Omental fat pad (tissue), 3 donors: ENCODE measurements at regions not wholly inside any gene's neighbourhood (a gene's known extent, or its start where the extent isn't known, plus 50 kb on each side); places are given as distances from the start of the nearest gene placed in this dataset.

Source experiments
- ATAC-seq: fragments of 150-250 bp; one replicate; pipeline ENCODE4 v1.9.1; 2016; ENCODE audit warnings: mild to moderate bottlenecking, moderate library complexity; ENCODE audit not compliant: low FRiP score
- DNase-seq: peaks from one replicate; pipeline ENCODE4 v3.0.0-alpha.2; 2019; ENCODE audit warnings: low spot score
- TF ChIP-seq, protein P1 (sequence below), 3 donors: fragments of 450-650 bp; IDR thresholded peaks; one replicate each; pipeline ENCODE4 v1.5.1; 2016 to 2017; ENCODE audit warnings: antibody characterized with exemption in 3 of 3, mild to moderate bottlenecking in 3 of 3, moderate library complexity in 2 of 3

DNA sequence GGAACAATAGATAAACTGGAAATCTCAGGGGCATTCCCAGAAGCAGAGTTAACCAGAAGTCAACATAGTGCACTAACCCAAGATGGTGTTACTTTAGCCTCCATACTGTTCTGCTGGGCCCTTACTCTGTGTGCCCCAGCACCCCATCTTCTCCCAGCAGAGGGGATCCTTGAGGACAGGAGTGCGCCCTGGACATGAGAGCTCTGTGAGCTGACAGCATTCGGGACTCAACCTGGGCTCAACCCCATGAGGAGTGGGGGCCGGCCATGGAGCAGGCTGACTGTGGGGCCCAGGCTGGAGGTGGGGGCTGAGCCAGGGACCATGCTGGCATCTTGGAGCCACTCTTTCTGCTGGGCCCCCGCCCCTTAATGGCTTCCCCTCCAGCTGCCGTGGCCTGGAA lies 156.3 kb upstream of the HS6ST1 start:
- TF ChIP-seq, protein P1, sequence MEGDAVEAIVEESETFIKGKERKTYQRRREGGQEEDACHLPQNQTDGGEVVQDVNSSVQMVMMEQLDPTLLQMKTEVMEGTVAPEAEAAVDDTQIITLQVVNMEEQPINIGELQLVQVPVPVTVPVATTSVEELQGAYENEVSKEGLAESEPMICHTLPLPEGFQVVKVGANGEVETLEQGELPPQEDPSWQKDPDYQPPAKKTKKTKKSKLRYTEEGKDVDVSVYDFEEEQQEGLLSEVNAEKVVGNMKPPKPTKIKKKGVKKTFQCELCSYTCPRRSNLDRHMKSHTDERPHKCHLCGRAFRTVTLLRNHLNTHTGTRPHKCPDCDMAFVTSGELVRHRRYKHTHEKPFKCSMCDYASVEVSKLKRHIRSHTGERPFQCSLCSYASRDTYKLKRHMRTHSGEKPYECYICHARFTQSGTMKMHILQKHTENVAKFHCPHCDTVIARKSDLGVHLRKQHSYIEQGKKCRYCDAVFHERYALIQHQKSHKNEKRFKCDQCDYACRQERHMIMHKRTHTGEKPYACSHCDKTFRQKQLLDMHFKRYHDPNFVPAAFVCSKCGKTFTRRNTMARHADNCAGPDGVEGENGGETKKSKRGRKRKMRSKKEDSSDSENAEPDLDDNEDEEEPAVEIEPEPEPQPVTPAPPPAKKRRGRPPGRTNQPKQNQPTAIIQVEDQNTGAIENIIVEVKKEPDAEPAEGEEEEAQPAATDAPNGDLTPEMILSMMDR (IDR thresholded peaks at IDR 0.05), result no peak
- DNase-seq (no peak), ATAC-seq (no peak)

DNA sequence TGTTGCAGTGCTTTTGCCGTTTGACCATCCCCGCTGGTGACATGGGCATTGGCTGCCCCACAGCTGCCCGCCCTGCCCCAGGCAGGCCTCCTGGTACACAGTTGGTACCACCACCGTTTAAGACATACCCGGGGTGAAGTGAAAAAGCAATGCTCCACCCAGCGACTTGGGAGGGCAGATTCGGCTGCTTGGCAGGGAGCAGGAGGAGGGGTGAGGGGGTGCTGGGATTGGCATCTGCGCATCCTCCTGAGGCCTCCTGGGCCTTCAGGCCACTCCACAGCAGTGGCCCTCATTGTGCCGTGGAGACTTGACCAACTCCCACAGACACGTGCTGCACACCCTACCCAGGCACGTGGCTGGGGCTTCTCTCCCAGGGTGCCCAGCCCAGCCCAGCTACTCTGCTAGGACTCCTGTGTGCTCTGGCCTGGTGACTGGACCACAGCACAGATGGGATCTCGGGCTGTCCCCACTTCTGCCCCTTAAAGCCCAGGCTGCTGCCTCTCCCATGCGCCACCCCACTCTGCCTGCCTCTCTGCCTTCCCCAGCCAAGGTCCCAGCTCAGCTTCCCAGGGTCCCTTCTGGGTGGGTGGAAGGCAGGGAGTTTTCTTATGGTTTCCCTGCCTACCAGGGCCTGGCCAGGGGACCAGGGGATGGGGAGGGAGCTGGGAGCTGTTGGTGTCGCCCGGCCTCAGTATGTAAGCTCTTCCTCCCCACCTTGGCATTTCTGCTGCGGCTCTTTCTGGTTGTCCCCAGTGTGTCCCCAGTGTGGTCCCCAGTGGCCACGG lies 157.0 kb upstream of the HS6ST1 start:
- TF ChIP-seq, protein P1 (IDR thresholded peaks at IDR 0.05), result no peak
- ATAC-seq (no peak), DNase-seq (no peak)

- ATAC-seq (no peak), DNase-seq (no peak)
- TF ChIP-seq, protein P1 (IDR thresholded peaks at IDR 0.05), result no peak
These were observed 158.6 kb upstream of the HS6ST1 start for GRCh38 chr2:128477026-128477820.

- TF ChIP-seq, protein P1 (IDR thresholded peaks at IDR 0.05), result no peak
- DNase-seq (no peak), ATAC-seq (no peak)
These were observed 159.2 kb upstream of the HS6ST1 start for GRCh38 chr2:128477891-128478290.

DNA sequence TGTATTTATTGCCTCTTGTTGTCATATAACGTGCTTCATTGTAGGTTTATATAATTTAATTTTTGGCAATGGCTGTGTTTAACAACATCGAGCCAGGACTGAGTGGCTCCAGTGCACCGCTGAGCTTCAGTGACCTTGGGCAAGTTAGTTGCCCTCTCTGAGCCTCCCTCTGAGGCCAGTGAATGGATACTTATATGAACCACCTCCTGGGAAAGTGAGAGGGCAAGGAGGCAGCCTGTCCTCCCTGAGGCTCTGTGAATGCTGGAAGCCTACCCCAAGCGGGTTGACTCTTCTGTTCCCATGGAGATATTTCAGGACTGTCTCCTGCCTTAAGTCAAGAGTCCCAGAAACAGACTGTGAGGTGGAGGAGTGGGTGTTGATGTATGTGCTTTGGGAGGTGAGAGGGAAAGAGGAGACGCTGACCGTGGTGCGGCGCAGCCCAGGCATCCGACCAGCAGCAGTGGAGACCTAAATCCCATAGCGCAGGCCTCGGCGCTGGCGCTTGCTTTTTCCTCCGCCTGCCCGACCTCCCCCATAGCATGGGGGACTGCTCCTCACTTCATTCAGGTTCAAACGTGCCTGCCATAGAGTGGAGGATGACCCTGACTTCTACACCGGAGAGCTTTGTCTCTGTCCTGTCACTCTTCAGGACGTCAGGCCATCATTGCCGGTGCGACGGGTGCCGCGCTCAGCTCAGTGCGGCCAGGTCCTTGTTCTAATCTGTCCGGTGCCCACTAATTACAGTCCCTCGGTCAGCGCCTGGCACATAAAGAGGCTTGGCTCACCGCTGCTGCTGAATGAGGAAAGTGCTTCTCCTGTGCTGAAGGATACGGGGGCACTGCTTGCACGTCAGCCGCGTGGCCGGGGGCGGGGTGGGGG lies 167.3 kb upstream of the HS6ST1 start:
- DNase-seq (no peak), ATAC-seq (no peak)
- TF ChIP-seq, protein P1 (IDR thresholded peaks at IDR 0.05), result no peak

- TF ChIP-seq, protein P1 (IDR thresholded peaks at IDR 0.05), result no peak
- no peak for ATAC-seq
- no peak for DNase-seq
These were observed 168.1 kb upstream of the HS6ST1 start for GRCh38 chr2:128486640-128487375.
